ENCODE measurements at regions not wholly inside any gene's neighbourhood (a gene's known extent, or its start where the extent isn't known, plus 50 kb on each side); places are given as distances from the start of the nearest gene placed in this dataset.
"Not testable (repeated sequence)": the region's sequence is repeated elsewhere in the genome, so short reads cannot be mapped to it uniquely, and the experiment has no call there.

- not testable (repeated sequence) for TF ChIP-seq EZH2phosphoT487 (IDR thresholded peaks at IDR 0.05; ENCODE audit: borderline replicate concordance); CTCF (conservative IDR thresholded peaks at IDR 0.05; ENCODE audit: low read length)
Measured at GRCh38 chrX:112923381-112923780, 82.8 kb upstream of the AMOT start.
